Testis (tissue), 2 donors: ENCODE measurements at regions not wholly inside any gene's neighbourhood (a gene's known extent, or its start where the extent isn't known, plus 50 kb on each side); places are given as distances from the start of the nearest gene placed in this dataset.

Experiments
- DNase-seq: peaks from one replicate; pipeline ENCODE4 v3.0.0-alpha.2; 2019
- H3K27ac ChIP-seq, 2 donors: fragments of 200-600 bp; sonication (generic); one replicate each; pipeline ENCODE4 v1.5.1; 2019
- H3K27me3 ChIP-seq: fragments of 200-600 bp; sonication (generic); one replicate; pipeline ENCODE4 v1.5.1; 2019
- H3K36me3 ChIP-seq: fragments of 200-600 bp; sonication (generic); one replicate; pipeline ENCODE4 v1.5.1; 2017; ENCODE audit warnings: low read depth; ENCODE audit errors: missing control alignments
- H3K4me1 ChIP-seq: fragments of 200-600 bp; sonication (generic); one replicate; pipeline ENCODE4 v1.5.1; 2019
- H3K4me3 ChIP-seq, 2 donors: fragments of 200-600 bp; sonication (generic); one replicate each; pipeline ENCODE4 v1.5.1; 2017 to 2019
- H3K9me3 ChIP-seq: fragments of 200-600 bp; sonication (generic); one replicate; pipeline ENCODE4 v1.5.1; 2017
- POLR2A ChIP-seq: fragments of 450-650 bp; IDR thresholded peaks from one replicate; pipeline ENCODE4 v1.6.1; 2017; ENCODE audit warnings: antibody characterized with exemption, mild to moderate bottlenecking, moderate library complexity
- WGBS, 2 donors: methylation state at CpG; one replicate each; pipeline ENCODE4 v1.1.5; 2018; 5-methylcytosine and 5-hydroxymethylcytosine counted together
- intact Hi-C: fragments of 100-400 bp; cut with DNase I; formaldehyde crosslinking; loops from one replicate; pipeline ENCODE4 v1.15.1; 2023; ENCODE audit warnings: low total_unique reads
- TF ChIP-seq, protein P1 (sequence below), 3 experiments: fragments of 450-650 bp in 2 of 3; fragments of 200-600 bp in 1 of 3; sonication (generic) in 1 of 3; IDR thresholded peaks; one replicate each; pipeline ENCODE4 v1.5.1; 2016 to 2019; ENCODE audit warnings: antibody characterized with exemption in 3 of 3, mild to moderate bottlenecking in 2 of 3, moderate library complexity in 1 of 3

DNA sequence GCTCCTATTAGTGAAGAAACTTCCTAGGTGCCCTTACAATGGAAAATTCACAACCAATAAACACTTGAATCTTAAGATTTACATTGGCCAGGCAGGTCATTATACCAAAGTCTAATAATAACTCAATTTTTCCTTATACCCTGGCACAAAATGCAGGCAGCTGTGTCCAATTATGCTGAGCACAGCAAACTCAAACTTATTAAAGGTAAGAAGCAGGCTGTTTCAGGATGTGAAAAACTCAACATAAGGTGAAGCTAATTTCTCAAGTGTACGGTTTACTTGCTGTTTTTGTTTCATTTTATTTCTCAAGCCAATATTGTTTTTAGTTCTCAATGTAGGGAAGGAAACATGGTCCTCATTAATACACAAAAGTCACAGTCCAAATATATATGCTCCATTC lies 405.1 kb downstream of the KCTD16 start:
- H3K27ac ChIP-seq = no peak overlapping the region
- no peak overlapping the region for H3K4me3 ChIP-seq
- no peak for DNase-seq
- H3K27me3 ChIP-seq = no peaks in the 10 kb centered on the region
- H3K4me1 ChIP-seq = no peaks in the 10 kb centered on the region
- intact Hi-C loops = no loop called here
- H3K36me3 ChIP-seq = no peaks in the 10 kb centered on the region
- H3K9me3 ChIP-seq = no peaks in the 10 kb centered on the region
- TF ChIP-seq POLR2A = no peak
- TF ChIP-seq, protein P1, sequence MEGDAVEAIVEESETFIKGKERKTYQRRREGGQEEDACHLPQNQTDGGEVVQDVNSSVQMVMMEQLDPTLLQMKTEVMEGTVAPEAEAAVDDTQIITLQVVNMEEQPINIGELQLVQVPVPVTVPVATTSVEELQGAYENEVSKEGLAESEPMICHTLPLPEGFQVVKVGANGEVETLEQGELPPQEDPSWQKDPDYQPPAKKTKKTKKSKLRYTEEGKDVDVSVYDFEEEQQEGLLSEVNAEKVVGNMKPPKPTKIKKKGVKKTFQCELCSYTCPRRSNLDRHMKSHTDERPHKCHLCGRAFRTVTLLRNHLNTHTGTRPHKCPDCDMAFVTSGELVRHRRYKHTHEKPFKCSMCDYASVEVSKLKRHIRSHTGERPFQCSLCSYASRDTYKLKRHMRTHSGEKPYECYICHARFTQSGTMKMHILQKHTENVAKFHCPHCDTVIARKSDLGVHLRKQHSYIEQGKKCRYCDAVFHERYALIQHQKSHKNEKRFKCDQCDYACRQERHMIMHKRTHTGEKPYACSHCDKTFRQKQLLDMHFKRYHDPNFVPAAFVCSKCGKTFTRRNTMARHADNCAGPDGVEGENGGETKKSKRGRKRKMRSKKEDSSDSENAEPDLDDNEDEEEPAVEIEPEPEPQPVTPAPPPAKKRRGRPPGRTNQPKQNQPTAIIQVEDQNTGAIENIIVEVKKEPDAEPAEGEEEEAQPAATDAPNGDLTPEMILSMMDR (IDR thresholded peaks at IDR 0.05) = no peak
- 82% methylated on average over 1 of the region's 1 CpG for WGBS, 2 donors

DNA sequence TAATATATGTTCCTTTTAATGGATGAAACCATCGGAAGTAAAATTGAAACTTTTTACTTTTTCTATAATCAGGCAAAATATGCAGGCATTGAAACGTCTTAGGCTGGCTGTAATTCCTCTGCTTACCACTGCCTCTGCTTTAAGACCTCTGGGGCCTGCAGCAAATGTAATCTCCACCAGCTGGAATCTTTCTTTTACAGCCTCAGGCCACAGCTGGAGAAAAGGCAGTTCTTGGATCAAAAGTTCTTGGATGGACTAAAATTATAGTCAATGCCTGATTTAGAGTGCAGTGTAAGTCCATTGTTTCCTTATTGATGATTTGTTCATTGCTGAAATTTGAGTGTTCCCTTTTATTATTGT lies 396.7 kb downstream of the KCTD16 start:
- intact Hi-C loops = no loop called here
- H3K4me3 ChIP-seq = no peak overlapping the region
- no peak overlapping the region for H3K27ac ChIP-seq
- no peaks in the 10 kb centered on the region for H3K4me1 ChIP-seq
- no peak for TF ChIP-seq POLR2A
- TF ChIP-seq, protein P1 (IDR thresholded peaks at IDR 0.05) = no peak
- no peaks in the 10 kb centered on the region for H3K36me3 ChIP-seq
- no peak for DNase-seq
- H3K27me3 ChIP-seq = no peaks in the 10 kb centered on the region
- H3K9me3 ChIP-seq = no peaks in the 10 kb centered on the region
- 62 to 64% methylated on average over 2 of the region's 2 CpGs for WGBS, 2 donors

DNA sequence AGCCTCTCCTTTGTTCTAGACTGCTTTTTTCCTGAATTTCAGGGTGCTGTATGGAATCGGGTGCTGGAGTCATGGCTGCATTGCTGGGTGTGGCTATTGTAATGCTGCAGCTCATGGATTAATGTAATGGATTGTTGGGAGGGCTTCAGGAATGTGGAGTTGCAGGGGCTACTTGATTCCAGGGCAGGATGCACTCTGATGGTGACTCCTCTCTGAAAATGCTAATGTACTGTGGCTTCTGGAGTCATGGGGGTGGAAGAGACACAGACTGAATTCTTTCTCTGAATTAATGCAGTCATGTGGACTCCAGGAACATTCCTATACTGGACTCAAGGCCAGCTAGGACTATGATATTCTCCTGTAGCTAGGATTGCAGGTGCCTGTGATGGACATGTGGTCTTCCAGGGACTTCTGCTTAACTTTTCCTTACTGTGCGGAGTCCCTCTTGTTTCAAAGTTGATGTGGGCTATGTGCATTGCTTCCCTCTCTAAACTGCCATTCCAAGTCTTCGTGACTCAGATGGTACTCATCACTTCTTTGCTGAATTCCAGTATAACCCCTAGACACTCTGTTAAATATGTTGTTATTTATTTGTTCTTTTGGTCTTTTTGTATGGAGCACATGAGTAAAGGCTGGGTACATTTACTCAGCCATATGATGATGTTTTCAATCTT lies 396.2 kb downstream of the KCTD16 start:
- no peak overlapping the region for H3K4me3 ChIP-seq
- TF ChIP-seq, protein P1 (IDR thresholded peaks at IDR 0.05) = no peak
- TF ChIP-seq POLR2A = no peak
- H3K9me3 ChIP-seq = no peaks in the 10 kb centered on the region
- no peak for DNase-seq
- intact Hi-C loops = no loop called here
- no peaks in the 10 kb centered on the region for H3K36me3 ChIP-seq
- no peaks in the 10 kb centered on the region for H3K27me3 ChIP-seq
- no peaks in the 10 kb centered on the region for H3K4me1 ChIP-seq
- 88% methylated on average over 3 of the region's 3 CpGs for WGBS, 2 donors
- H3K27ac ChIP-seq = no peak overlapping the region

DNA sequence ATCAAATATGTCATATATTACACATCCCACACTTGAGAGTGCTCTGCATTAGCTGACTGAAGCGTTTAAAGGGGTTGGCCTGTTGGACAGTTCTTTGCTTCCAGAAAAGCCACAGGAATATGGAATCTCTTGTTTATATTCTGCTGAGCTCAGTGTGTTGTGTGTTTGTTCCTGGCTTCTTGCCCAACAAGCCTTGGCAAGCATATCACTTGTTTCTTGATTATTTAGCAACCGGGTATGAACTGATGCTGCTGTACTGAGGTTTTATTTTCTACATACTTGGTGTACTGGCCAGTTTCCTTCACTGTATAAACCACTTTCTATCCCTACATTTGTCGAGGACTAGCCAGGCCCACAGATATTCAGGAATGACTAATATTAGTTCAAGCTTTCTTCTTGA lies 378.9 kb downstream of the KCTD16 start:
- intact Hi-C loops = no loop called here
- no peaks in the 10 kb centered on the region for H3K4me1 ChIP-seq
- H3K4me3 ChIP-seq = no peak overlapping the region
- H3K27me3 ChIP-seq = no peaks in the 10 kb centered on the region
- no peak for TF ChIP-seq POLR2A
- TF ChIP-seq, protein P1 (IDR thresholded peaks at IDR 0.05) = no peak
- H3K36me3 ChIP-seq = no peaks in the 10 kb centered on the region
- WGBS, 2 donors = 39 to 52% methylated on average over 3 of the region's 3 CpGs
- no peak for DNase-seq
- no peaks in the 10 kb centered on the region for H3K9me3 ChIP-seq
- H3K27ac ChIP-seq = no peak overlapping the region

DNA sequence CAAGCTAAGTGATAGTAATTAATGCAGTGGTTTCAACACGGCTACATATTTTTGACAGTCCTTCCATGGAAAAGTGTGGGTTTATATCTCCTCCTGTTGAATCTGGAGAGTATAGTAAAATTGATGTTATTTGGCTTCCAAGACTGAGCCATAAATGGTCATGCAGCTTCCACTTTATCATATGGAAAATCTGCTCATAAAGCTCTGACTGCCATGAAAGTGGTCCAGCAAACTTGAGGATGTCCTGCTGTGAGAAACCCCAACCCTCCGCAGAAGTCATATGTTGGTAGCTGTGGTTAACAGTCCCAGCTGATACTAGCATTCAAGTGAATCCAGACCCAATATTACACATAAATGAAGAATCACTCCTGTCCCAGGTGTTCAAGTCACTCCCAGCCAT lies 378.3 kb downstream of the KCTD16 start:
- no peak overlapping the region for H3K4me3 ChIP-seq
- intact Hi-C loops = no loop called here
- H3K9me3 ChIP-seq = no peaks in the 10 kb centered on the region
- 55 to 83% methylated on average over 2 of the region's 2 CpGs for WGBS, 2 donors
- H3K27ac ChIP-seq = no peak overlapping the region
- H3K27me3 ChIP-seq = no peaks in the 10 kb centered on the region
- no peaks in the 10 kb centered on the region for H3K4me1 ChIP-seq
- no peaks in the 10 kb centered on the region for H3K36me3 ChIP-seq
- TF ChIP-seq, protein P1 (IDR thresholded peaks at IDR 0.05) = no peak
- TF ChIP-seq POLR2A = no peak
- DNase-seq = no peak
